ENCODE measurements at regions not wholly inside any gene's neighbourhood (a gene's known extent, or its start where the extent isn't known, plus 50 kb on each side); places are given as distances from the start of the nearest gene placed in this dataset.

DNA sequence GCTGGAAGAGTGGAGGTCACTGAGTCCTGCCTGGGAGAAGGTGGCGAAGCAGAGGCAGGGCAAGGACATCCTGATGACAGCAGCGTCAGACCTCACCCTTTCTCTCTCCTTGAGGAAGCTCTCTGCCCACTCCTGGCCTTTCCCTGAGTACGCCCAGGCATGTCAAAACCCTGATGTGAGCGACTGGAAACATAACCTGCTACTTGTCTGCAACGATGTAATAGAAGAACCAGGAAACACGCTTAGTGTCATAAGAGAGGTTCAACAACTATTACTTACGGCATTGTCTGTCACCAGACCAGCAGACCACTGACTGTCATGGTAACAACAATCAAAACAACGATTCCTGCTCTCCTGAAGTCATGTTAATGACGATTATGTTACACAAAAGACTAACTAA lies 152.4 kb downstream of the ACTL7B start:
- no peak overlapping the region for H3K4me3 Mint-ChIP-seq
- no peaks in the 10 kb centered on the region for H3K4me1 Mint-ChIP-seq
- POLR2A ChIA-PET: no interaction called here
- ATAC-seq (no peak), DNase-seq (no peak)
- peaks cover 0 to 9% (median 1%) of the 10 kb centered on the region in 5 donors for H3K27me3 Mint-ChIP-seq
- no peaks in the 10 kb centered on the region for H3K36me3 Mint-ChIP-seq
- no peak overlapping the region for H3K27ac Mint-ChIP-seq
- peaks cover 0 to 18% (median under 1%) of the 10 kb centered on the region in 9 donors for H3K9me3 Mint-ChIP-seq

DNA sequence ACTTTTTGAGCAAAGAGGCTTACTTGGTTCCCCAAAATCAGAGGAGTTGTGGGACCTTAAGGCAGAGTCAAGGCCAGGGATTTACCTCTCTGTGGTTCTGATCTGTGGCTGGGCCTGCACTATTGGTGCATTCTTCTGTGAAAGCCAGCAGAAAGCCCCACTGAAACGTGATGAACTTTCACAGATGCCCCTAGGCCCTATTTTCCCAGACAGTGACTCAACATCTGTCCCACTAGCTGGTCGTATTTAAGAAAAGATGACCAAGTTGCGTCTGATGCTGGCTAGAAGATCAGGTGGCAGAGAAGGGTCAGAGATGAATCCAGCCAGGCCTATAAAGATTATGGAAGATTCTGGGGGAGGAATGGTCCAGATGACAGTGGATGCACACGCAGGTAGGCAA lies 153.1 kb downstream of the ACTL7B start:
- H3K36me3 Mint-ChIP-seq: no peaks in the 10 kb centered on the region
- H3K27ac Mint-ChIP-seq: no peak overlapping the region
- H3K9me3 Mint-ChIP-seq: peaks cover 0 to 18% (median 3%) of the 10 kb centered on the region in 9 donors
- POLR2A ChIA-PET: no interaction called here
- peaks cover 0 to 9% (median 1%) of the 10 kb centered on the region in 5 donors for H3K27me3 Mint-ChIP-seq
- no peak for ATAC-seq
- DNase-seq: no peak
- no peaks in the 10 kb centered on the region for H3K4me1 Mint-ChIP-seq
- no peak overlapping the region for H3K4me3 Mint-ChIP-seq

DNA sequence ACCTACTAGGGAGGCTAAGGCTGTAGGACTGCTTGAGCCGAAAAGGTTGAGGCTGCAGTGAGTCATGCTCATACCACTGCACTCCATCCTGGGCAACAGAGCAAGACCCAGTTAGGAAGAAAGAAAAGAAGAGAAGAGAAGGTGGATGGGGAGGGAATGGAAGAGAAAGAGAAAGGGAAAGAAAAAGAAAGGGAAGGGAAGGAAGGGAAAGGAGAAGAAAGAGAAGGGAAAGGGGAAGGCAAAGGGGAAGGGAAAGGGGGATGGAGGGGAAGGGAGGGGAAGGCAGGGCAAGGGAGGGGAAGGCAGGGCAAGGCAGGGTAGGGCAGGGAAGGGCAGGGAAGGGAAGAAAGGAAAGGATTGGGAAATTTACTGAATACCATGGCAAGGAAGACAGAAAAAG lies 157.0 kb downstream of the ACTL7B start:
- no peak for ATAC-seq
- POLR2A ChIA-PET: no interaction called here
- peaks cover 0 to 32% (median 20%) of the 10 kb centered on the region in 9 donors for H3K9me3 Mint-ChIP-seq
- H3K4me3 Mint-ChIP-seq: no peak overlapping the region
- peaks cover 0 to 16% (median 4%) of the 10 kb centered on the region in 5 donors for H3K27me3 Mint-ChIP-seq
- H3K36me3 Mint-ChIP-seq: no peaks in the 10 kb centered on the region
- H3K4me1 Mint-ChIP-seq: no peaks in the 10 kb centered on the region
- no peak for DNase-seq
- H3K27ac Mint-ChIP-seq: no peak overlapping the region

DNA sequence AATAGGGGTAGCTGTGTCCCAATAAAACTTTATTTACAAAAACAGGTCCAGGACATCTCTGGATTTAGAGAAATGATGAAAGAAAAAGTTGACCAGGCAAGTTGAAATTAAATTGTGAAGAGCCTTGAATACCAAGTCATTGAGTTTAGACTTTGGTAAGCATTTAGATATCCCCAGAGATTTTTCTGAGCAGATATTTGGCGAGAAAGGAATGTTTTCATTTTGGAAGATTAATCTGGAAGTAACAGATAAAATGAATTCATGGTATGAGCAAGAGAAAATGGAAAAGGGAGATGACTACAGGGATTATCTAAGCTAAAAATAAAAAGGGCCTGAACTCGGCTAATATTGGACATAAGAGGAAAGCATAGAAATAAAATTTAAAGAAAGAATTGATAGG lies 157.6 kb downstream of the ACTL7B start:
- Mint-ChIP-seq H3K4me1 (no peaks in the 10 kb centered on the region), H3K4me3 (no peak overlapping the region), H3K27me3 (peaks cover 0 to 17% (median 4%) of the 10 kb centered on the region in 5 donors), H3K36me3 (no peaks in the 10 kb centered on the region), H3K9me3 (peaks cover 0 to 32% (median 25%) of the 10 kb centered on the region in 9 donors), H3K27ac (no peak overlapping the region)
- ATAC-seq (no peak), DNase-seq (no peak)
- POLR2A ChIA-PET: no interaction called here

DNA sequence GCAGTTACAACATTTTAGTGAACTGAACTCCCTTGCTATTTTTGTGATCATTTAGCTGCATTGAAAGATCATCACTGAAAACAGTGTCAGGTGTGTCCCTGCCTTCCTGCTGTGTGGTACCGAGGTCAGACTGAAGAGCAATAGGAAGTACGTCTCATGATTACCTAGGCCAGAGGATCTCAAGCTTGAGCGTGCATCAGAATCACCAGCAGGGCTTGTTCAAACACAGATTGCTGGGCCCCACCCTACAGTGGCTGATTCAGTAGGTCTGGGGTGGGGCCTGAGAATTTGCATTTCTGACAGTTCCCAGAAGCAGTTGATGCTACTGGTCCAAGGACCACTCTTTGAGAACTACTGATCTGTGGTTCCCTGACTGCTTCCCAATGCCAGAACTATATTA lies 159.6 kb downstream of the ACTL7B start:
- Mint-ChIP-seq H3K9me3 (peaks cover 0 to 34% (median 25%) of the 10 kb centered on the region in 9 donors), H3K4me1 (no peaks in the 10 kb centered on the region), H3K27me3 (peaks cover 0 to 16% (median 0%) of the 10 kb centered on the region in 5 donors), H3K4me3 (no peak overlapping the region), H3K27ac (no peak overlapping the region), H3K36me3 (no peaks in the 10 kb centered on the region)
- POLR2A ChIA-PET: no interaction called here
- DNase-seq (no peak), ATAC-seq (no peak)

DNA sequence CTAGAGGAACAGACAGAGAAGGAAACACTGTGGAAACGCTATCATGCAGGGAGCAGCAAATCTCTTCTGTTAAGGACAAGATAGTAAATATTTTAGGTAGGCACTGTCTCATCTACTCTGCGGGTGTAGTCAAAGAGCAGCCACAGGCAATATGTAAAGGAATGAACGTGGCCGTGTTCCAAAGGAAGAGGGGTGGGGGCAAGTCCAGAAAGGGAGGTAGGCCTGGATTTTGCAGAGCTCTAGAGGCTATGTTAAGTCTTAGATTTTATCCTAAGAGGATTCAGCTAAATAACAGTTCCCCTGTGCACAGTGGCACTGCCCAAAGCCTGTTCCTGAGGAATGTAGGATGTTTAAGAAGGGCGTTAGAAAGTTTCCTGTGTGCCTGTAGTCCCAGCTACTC lies 161.6 kb downstream of the ACTL7B start:
- no peak for DNase-seq
- no peak overlapping the region for H3K4me3 Mint-ChIP-seq
- H3K9me3 Mint-ChIP-seq: peaks cover 0 to 36% (median 23%) of the 10 kb centered on the region in 9 donors
- peaks cover 0 to 16% (median 0%) of the 10 kb centered on the region in 5 donors for H3K27me3 Mint-ChIP-seq
- no peaks in the 10 kb centered on the region for H3K4me1 Mint-ChIP-seq
- ATAC-seq: no peak
- POLR2A ChIA-PET: no interaction called here
- H3K27ac Mint-ChIP-seq: no peak overlapping the region
- no peaks in the 10 kb centered on the region for H3K36me3 Mint-ChIP-seq

DNA sequence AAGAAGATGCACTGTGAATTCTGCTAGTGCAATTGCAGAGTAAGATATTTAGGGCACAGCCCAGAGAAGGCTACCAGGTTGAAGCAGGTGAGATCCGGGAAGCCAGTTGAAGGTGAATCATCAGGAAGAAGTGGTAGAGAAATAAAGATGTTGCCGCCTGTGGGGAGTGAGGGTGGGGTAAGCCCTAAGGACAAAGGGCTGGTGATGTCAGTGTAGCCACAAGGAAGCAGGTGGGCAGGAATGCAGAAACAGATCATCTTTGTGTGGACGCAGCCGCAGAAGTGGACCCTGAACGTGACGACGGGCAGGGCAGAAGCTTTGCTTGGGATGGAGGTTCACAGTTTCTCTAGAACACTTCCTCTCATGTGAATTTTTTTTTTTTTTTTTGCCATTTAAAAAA lies 164.2 kb downstream of the ACTL7B start:
- no peak for DNase-seq
- no peak overlapping the region for H3K27ac Mint-ChIP-seq
- no peaks in the 10 kb centered on the region for H3K36me3 Mint-ChIP-seq
- peaks cover 0 to 41% (median 25%) of the 10 kb centered on the region in 9 donors for H3K9me3 Mint-ChIP-seq
- H3K27me3 Mint-ChIP-seq: peaks cover 0 to 16% (median 0%) of the 10 kb centered on the region in 5 donors
- POLR2A ChIA-PET: no interaction called here
- H3K4me3 Mint-ChIP-seq: no peak overlapping the region
- ATAC-seq: no peak
- H3K4me1 Mint-ChIP-seq: no peaks in the 10 kb centered on the region

DNA sequence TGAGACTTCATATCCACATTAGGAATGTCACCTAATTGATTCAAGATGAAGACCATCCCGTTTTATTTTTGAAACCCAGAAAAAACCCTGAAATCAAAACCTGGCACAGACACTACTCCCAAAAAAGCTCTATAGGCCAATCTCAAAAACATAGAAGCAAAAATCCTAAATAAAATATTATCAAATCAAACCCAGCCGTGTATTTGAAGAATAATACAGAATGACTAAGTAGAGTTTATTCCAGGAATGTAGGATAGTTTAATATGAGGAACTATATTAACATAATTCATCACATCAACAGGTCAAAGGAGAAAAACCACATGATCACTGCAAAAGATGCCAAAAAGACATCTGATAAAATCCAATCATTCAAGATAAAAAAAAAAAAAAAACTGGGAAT lies 167.1 kb downstream of the ACTL7B start:
- POLR2A ChIA-PET: no interaction called here
- DNase-seq (no peak), ATAC-seq (no peak)
- H3K36me3 Mint-ChIP-seq: peaks cover 0 to 4% (median 0%) of the 10 kb centered on the region in 3 donors
- H3K27ac Mint-ChIP-seq: no peak overlapping the region
- H3K9me3 Mint-ChIP-seq: peaks cover 0 to 31% (median 11%) of the 10 kb centered on the region in 9 donors
- no peaks in the 10 kb centered on the region for H3K4me1 Mint-ChIP-seq
- no peak overlapping the region for H3K4me3 Mint-ChIP-seq
- peaks cover 0 to 11% (median 0%) of the 10 kb centered on the region in 5 donors for H3K27me3 Mint-ChIP-seq

DNA sequence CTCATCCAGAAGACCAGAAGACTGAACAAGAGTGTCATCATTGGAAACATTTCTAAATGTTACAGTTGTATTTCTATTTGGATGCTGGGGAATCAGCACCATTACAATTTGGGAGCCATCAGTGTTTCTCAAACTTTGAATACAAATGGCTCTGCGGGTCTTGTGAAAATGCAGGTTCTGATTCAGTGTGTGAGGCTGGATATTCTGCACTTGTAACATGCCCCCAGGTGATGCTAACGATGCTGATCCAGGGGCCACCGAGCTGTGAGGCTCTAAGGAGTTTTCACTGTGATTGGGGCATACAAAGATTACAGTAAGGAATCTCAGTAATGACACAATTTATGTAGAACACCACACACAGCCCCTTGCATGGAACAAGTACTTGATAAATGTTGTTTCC lies 167.7 kb downstream of the ACTL7B start:
- peaks cover 0 to 4% (median 0%) of the 10 kb centered on the region in 3 donors for H3K36me3 Mint-ChIP-seq
- POLR2A ChIA-PET: no interaction called here
- H3K9me3 Mint-ChIP-seq: peaks cover 0 to 28% (median 10%) of the 10 kb centered on the region in 9 donors
- peaks cover 0 to 7% (median 0%) of the 10 kb centered on the region in 5 donors for H3K27me3 Mint-ChIP-seq
- no peak for ATAC-seq
- H3K27ac Mint-ChIP-seq: no peak overlapping the region
- DNase-seq: no peak
- no peaks in the 10 kb centered on the region for H3K4me1 Mint-ChIP-seq
- no peak overlapping the region for H3K4me3 Mint-ChIP-seq

DNA sequence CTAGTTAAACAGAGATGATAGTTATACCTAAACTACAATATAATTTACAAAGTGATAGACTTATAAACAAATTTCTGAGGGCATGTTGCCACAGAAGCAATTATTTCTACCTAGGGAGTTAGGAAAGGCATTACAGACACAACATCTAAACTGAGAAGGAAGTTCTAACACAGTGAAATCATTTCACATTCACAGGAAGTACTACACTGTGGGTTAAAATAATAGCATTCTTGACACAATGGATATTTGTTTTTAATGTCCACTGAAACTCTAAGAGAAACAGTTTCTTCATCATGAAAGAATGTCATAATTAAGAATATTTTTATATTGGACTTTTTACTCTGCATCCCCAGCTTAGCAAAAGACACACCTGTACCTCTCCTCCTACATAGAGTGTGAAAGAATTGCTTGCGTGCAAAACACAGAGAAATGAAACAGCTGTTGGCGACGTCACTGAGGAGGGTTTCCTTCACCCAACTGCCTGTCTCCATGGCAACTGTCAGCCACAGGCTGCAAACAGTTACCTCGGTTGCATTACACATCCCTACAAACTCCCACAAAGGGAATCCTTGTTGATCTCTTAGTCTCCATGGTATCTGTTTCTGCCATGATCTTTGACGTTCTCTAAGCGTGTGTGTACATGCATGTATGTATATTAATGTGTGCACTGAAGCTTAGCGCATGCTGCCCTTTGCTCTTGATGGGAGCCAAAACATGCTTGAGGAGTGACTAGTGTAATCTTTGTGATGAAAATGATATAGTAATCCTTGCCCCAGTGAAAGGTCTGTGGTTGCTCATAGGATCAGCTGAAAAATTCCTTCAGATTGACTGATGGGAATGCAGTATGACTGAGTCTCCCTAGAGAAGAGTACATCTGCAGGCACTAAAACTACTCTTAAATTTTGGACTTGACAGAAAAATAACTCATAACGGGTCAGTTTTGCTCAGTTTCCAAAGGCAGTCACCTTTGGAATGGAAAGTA lies 168.5 kb downstream of the ACTL7B start:
- POLR2A ChIA-PET: no interaction called here

DNA sequence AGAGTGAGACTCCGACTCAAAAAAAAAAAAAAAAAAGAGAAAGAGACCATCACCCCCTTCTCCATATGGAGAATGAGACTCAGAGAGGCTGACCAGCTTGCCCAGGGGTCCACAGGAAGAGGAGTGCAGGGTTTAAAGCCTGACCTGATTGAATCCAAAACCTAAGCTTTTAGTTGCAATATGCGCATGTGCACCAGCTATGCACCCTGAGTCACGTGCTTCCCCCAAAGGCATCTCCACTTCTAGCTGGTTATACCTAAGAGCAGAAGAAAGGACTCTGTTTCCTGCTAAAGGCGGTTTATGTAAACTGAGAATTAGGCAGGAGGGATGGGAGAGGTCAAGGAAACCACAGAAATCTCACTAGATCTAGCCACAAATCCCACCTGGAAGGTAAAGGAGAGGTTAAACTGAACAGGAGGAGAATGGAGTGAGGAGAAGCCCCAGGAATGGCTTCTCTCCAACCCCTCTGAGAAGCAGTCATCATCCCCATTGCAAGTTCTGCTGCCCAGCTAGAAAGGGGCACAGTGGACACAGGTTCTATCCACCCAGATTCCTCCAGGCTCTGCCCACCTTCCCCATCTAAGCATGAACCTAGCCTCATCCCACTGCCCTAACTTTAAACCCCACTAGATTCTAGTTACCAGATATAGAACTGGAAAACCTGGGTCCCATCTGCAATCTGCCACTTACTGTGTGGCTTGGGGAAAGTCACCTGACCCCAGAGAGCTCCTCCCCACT lies 171.3 kb downstream of the ACTL7B start:
- peaks cover 0 to 10% (median 2%) of the 10 kb centered on the region in 5 donors for H3K27me3 Mint-ChIP-seq
- ATAC-seq (no peak), DNase-seq (no peak)
- peaks cover 0 to 25% (median 10%) of the 10 kb centered on the region in 9 donors for H3K9me3 Mint-ChIP-seq
- no peaks in the 10 kb centered on the region for H3K4me1 Mint-ChIP-seq
- no peak overlapping the region for H3K4me3 Mint-ChIP-seq
- H3K36me3 Mint-ChIP-seq: peaks cover 0 to 4% (median 0%) of the 10 kb centered on the region in 3 donors
- H3K27ac Mint-ChIP-seq: no peak overlapping the region
- POLR2A ChIA-PET: no interaction called here

More for the DNA sequence above, 168.5 kb downstream of the ACTL7B start:
- H3K27ac Mint-ChIP-seq: no peak overlapping the region
- peaks cover 0 to 28% (median 10%) of the 10 kb centered on the region in 9 donors for H3K9me3 Mint-ChIP-seq
- peaks cover 0 to 4% (median 0%) of the 10 kb centered on the region in 3 donors for H3K36me3 Mint-ChIP-seq
- H3K4me3 Mint-ChIP-seq: no peak overlapping the region
- DNase-seq (no peak), ATAC-seq (no peak)
- H3K27me3 Mint-ChIP-seq: peaks cover 0 to 14% (median 0%) of the 10 kb centered on the region in 5 donors
- H3K4me1 Mint-ChIP-seq: no peaks in the 10 kb centered on the region

DNA sequence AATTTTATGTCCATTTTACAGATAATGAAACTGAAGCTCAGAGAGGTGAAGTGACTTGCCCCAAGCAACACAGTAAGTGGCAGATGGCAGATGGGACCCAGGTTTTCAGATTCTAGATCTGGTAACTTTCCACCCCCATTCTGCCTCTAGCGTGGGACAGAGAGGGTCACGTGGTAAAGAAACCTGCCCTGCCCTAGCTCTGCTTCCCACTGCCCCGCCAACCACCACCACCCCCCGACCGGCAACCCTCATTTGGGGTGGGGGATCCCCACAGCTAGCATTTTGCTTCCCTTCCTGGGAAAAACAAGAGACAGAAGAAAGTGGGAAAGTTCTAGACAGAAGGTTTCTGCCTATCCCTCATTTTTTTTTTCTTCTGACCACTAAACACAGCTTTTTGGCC lies 172.5 kb downstream of the ACTL7B start:
- H3K27ac Mint-ChIP-seq: no peak overlapping the region
- POLR2A ChIA-PET: no interaction called here
- ATAC-seq (no peak), DNase-seq (no peak)
- peaks cover 0 to 4% (median 0%) of the 10 kb centered on the region in 3 donors for H3K36me3 Mint-ChIP-seq
- no peak overlapping the region for H3K4me3 Mint-ChIP-seq
- H3K27me3 Mint-ChIP-seq: peaks cover 0 to 10% (median 3%) of the 10 kb centered on the region in 5 donors
- H3K9me3 Mint-ChIP-seq: peaks cover 0 to 20% (median 10%) of the 10 kb centered on the region in 9 donors
- H3K4me1 Mint-ChIP-seq: no peaks in the 10 kb centered on the region
